ENCODE measurements at regions not wholly inside any gene's neighbourhood (a gene's known extent, or its start where the extent isn't known, plus 50 kb on each side); places are given as distances from the start of the nearest gene placed in this dataset.

GRCh38 chr10:61188691-61189090 lies 244.7 kb upstream of the RHOBTB1 start:
- H3K27me3 ChIP-seq: no peaks in the 10 kb centered on the region
- TF ChIP-seq CTCF (IDR thresholded peaks at IDR 0.05) (no peak), POLR2A (IDR thresholded peaks at IDR 0.05) (no peak)
- H3K4me3 ChIP-seq: no peak overlapping the region
- intact Hi-C loops (cut with DNase I): no loop called here
- H3K9me3 ChIP-seq: no peaks in the 10 kb centered on the region
- no peaks in the 10 kb centered on the region for H3K4me1 ChIP-seq
- H3K36me3 ChIP-seq: no peaks in the 10 kb centered on the region
- no peak overlapping the region for H3K27ac ChIP-seq
- ATAC-seq (no peak), DNase-seq (no peak)

DNA sequence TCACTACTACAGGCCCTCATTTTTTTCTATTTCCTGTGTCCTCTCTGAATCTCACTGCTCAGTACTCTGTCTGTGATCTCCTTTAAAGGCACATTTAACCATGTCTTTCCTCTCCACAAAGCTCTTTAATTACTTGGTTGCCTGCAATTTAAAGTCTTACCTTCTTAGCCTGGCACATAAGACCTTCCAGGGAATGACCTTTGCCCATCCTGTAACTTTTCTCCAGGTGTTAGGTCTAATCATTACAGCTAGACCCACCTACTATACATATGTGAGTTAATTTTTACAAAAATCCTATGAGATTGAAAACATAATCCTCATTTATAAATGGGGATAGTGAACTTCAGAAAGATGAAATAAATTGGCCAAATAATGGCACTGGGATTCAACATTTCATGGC lies 244.1 kb upstream of the RHOBTB1 start:
- TF ChIP-seq POLR2A (IDR thresholded peaks at IDR 0.05) (no peak), CTCF (IDR thresholded peaks at IDR 0.05) (no peak)
- Histone ChIP-seq H3K27ac (no peak overlapping the region), H3K27me3 (no peaks in the 10 kb centered on the region), H3K36me3 (no peaks in the 10 kb centered on the region), H3K4me3 (no peak overlapping the region), H3K4me1 (no peaks in the 10 kb centered on the region), H3K9me3 (no peaks in the 10 kb centered on the region)
- intact Hi-C loops (cut with DNase I): no loop called here
- DNase-seq (no peak), ATAC-seq (no peak)

- Histone ChIP-seq H3K4me3 (no peak overlapping the region), H3K36me3 (no peaks in the 10 kb centered on the region), H3K27me3 (no peaks in the 10 kb centered on the region), H3K9me3 (no peaks in the 10 kb centered on the region), H3K27ac (no peak overlapping the region), H3K4me1 (no peaks in the 10 kb centered on the region)
- TF ChIP-seq POLR2A (IDR thresholded peaks at IDR 0.05) (no peak), CTCF (IDR thresholded peaks at IDR 0.05) (no peak)
- 64% methylated on average over 1 of the region's 1 CpG for WGBS (ENCODE audit: insufficient coverage, low coverage, low lambda C conversion rate, missing lambda C conversion rate)
- ATAC-seq (no peak), DNase-seq (no peak)
- intact Hi-C loops (cut with DNase I): no loop called here
Observed at GRCh38 chr10:61187601-61188000, 243.6 kb upstream of the RHOBTB1 start.

- DNase-seq: no peak
- Histone ChIP-seq H3K36me3 (no peaks in the 10 kb centered on the region), H3K4me1 (no peaks in the 10 kb centered on the region), H3K27ac (no peak overlapping the region), H3K4me3 (no peak overlapping the region), H3K9me3 (no peaks in the 10 kb centered on the region), H3K27me3 (no peaks in the 10 kb centered on the region)
- no peak for ATAC-seq
- TF ChIP-seq CTCF (IDR thresholded peaks at IDR 0.05) (no peak), POLR2A (IDR thresholded peaks at IDR 0.05) (no peak)
- intact Hi-C loops (cut with DNase I): no loop called here
- 63% methylated on average over 7 of the region's 8 CpGs for WGBS (ENCODE audit: insufficient coverage, low coverage, low lambda C conversion rate, missing lambda C conversion rate)
Observed at GRCh38 chr10:61186408-61186807, 242.4 kb upstream of the RHOBTB1 start.

DNA sequence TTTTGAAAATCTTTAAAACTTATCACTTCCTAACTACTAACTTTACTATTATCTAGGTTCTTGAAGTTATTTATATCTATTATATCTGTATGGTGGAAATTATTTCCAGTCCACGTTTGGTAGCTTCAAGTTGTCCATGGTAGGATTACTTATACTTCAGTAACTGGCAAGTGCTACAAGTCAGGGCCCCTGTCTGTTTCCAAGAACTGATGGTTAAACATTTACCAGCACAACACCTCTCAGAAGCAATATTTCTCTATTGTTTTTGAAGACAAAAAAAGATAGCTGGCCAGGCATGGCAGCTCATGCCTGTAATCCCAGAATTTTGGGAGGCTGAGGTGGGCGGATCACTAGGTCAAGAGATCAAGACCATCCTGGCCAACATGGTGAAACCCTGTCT lies 240.4 kb upstream of the RHOBTB1 start:
- no peaks in the 10 kb centered on the region for H3K4me1 ChIP-seq
- no peaks in the 10 kb centered on the region for H3K9me3 ChIP-seq
- DNase-seq (no peak), ATAC-seq (no peak)
- WGBS (ENCODE audit: insufficient coverage, low coverage, low lambda C conversion rate, missing lambda C conversion rate): 51% methylated on average over 2 of the region's 2 CpGs
- intact Hi-C loops (cut with DNase I): no loop called here
- no peaks in the 10 kb centered on the region for H3K36me3 ChIP-seq
- no peak overlapping the region for H3K4me3 ChIP-seq
- TF ChIP-seq POLR2A (IDR thresholded peaks at IDR 0.05) (no peak), CTCF (IDR thresholded peaks at IDR 0.05) (no peak)
- H3K27ac ChIP-seq: no peak overlapping the region
- no peaks in the 10 kb centered on the region for H3K27me3 ChIP-seq

Measured in right lobe of liver (tissue), 6 donors.